ENCODE measurements at regions not wholly inside any gene's neighbourhood (a gene's known extent, or its start where the extent isn't known, plus 50 kb on each side); places are given as distances from the start of the nearest gene placed in this dataset.

GRCh38 chr12:127654383-127654985 is 612.5 kb upstream of the TMEM132C start:
- no peak overlapping the region for H3K4me3 ChIP-seq (replicated peaks; ENCODE audit: low read depth, low read length)
- no peak for TF ChIP-seq CTCF (IDR thresholded peaks at IDR 0.05; ENCODE audit: low read depth, low read length, missing control alignments)
- DNase-seq (ENCODE audit: extremely low read depth, low read depth): no peak

- TF ChIP-seq CTCF (IDR thresholded peaks at IDR 0.05; ENCODE audit: low read depth, low read length, missing control alignments): no peak
- no peak overlapping the region for H3K4me3 ChIP-seq (replicated peaks; ENCODE audit: low read depth, low read length)
- peak; percentile 15 for DNase-seq (ENCODE audit: extremely low read depth, low read depth)
These were observed 611.3 kb upstream of the TMEM132C start for GRCh38 chr12:127655691-127656090.

GRCh38 chr12:127656266-127656665 is 610.7 kb upstream of the TMEM132C start:
- no peak for DNase-seq (ENCODE audit: extremely low read depth, low read depth)
- H3K4me3 ChIP-seq (replicated peaks; ENCODE audit: low read depth, low read length): no peak overlapping the region
- no peak for TF ChIP-seq CTCF (IDR thresholded peaks at IDR 0.05; ENCODE audit: low read depth, low read length, missing control alignments)

- no peak overlapping the region for H3K4me3 ChIP-seq (replicated peaks; ENCODE audit: low read depth, low read length)
- TF ChIP-seq CTCF (IDR thresholded peaks at IDR 0.05; ENCODE audit: low read depth, low read length, missing control alignments): no peak
- DNase-seq (ENCODE audit: extremely low read depth, low read depth): peak; percentile 11
These were observed 609.9 kb upstream of the TMEM132C start for GRCh38 chr12:127657036-127657435.

- no peak for TF ChIP-seq CTCF (IDR thresholded peaks at IDR 0.05; ENCODE audit: low read depth, low read length, missing control alignments)
- no peak overlapping the region for H3K4me3 ChIP-seq (replicated peaks; ENCODE audit: low read depth, low read length)
- no peak for DNase-seq (ENCODE audit: extremely low read depth, low read depth)
These were observed 606.0 kb upstream of the TMEM132C start for GRCh38 chr12:127660961-127661360.

- H3K4me3 ChIP-seq (replicated peaks; ENCODE audit: low read depth, low read length): no peak overlapping the region
- DNase-seq (ENCODE audit: extremely low read depth, low read depth): no peak
- TF ChIP-seq CTCF (IDR thresholded peaks at IDR 0.05; ENCODE audit: low read depth, low read length, missing control alignments): no peak
These were observed 603.3 kb upstream of the TMEM132C start for GRCh38 chr12:127663716-127664115.

- no peak for TF ChIP-seq CTCF (IDR thresholded peaks at IDR 0.05; ENCODE audit: low read depth, low read length, missing control alignments)
- H3K4me3 ChIP-seq (replicated peaks; ENCODE audit: low read depth, low read length): no peak overlapping the region
- DNase-seq (ENCODE audit: extremely low read depth, low read depth): no peak
These were observed 602.1 kb upstream of the TMEM132C start for GRCh38 chr12:127664901-127665300.
